GM12891 (cell line): ENCODE measurements at regions not wholly inside any gene's neighbourhood (a gene's known extent, or its start where the extent isn't known, plus 50 kb on each side); places are given as distances from the start of the nearest gene placed in this dataset.

Experiments
- POLR2A ChIP-seq: IDR thresholded peaks from 2 replicates; pipeline ENCODE4 v1.6.1; 2011; ENCODE audit warnings: low read depth, low read length, control low read depth
- POU2F2 ChIP-seq: IDR thresholded peaks from 2 replicates; pipeline ENCODE4 v1.6.1; 2011; ENCODE audit warnings: low read depth, mild to moderate bottlenecking, control low read depth, low read length, moderate library complexity
- TAF1 ChIP-seq: IDR thresholded peaks from 2 replicates; pipeline ENCODE4 v1.6.1; 2011; ENCODE audit warnings: low read depth, low read length, control low read depth

GRCh38 chr16:73955702-73956101, 340.9 kb upstream of the PSMD7 start:
- TF ChIP-seq TAF1 (no peak), POLR2A (no peak), POU2F2 (no peak)
